H9 (cell line): ENCODE measurements at regions not wholly inside any gene's neighbourhood (a gene's known extent, or its start where the extent isn't known, plus 50 kb on each side); places are given as distances from the start of the nearest gene placed in this dataset.

ENCODE experiments used
- DNase-seq: peaks from one replicate; pipeline ENCODE4 v3.0.0-alpha.2; 2017
- H2AFZ ChIP-seq: one replicate; pipeline ENCODE4 v1.6.1; 2013; ENCODE audit warnings: mild to moderate bottlenecking, low read length, control low read depth, moderate library complexity
- H2AK5ac ChIP-seq: 2 replicates; pipeline ENCODE4 v1.6.1; 2013; ENCODE audit warnings: low read length, control low read depth, mixed read lengths; ENCODE audit not compliant: insufficient read length
- H2BK120ac ChIP-seq: one replicate; pipeline ENCODE4 v1.6.1; 2013; ENCODE audit warnings: low read depth, mild to moderate bottlenecking, low read length, control low read depth, inconsistent platforms; ENCODE audit not compliant: poor library complexity, severe bottlenecking
- H2BK12ac ChIP-seq: 2 replicates; pipeline ENCODE4 v1.6.1; 2013; ENCODE audit warnings: low read length, control low read depth, mixed read lengths, low read depth; ENCODE audit not compliant: insufficient read length
- H2BK15ac ChIP-seq: 2 replicates; pipeline ENCODE4 v1.6.1; 2013; ENCODE audit warnings: low read depth, low read length, control low read depth
- H2BK20ac ChIP-seq: one replicate; pipeline ENCODE4 v1.6.1; 2013; ENCODE audit warnings: low read depth, mild to moderate bottlenecking, low read length, control low read depth, inconsistent platforms; ENCODE audit not compliant: poor library complexity, severe bottlenecking
- H2BK5ac ChIP-seq: 2 replicates; pipeline ENCODE4 v1.6.1; 2013; ENCODE audit warnings: low read length, control low read depth, mixed read lengths; ENCODE audit not compliant: insufficient read length
- H3K14ac ChIP-seq: 2 replicates; pipeline ENCODE4 v1.6.1; 2013; ENCODE audit warnings: low read length, control low read depth; ENCODE audit not compliant: insufficient read depth
- H3K18ac ChIP-seq: 2 replicates; pipeline ENCODE4 v1.6.1; 2013; ENCODE audit warnings: low read depth, mild to moderate bottlenecking, mixed read lengths, low read length, control low read depth; ENCODE audit not compliant: insufficient read length
- H3K23ac ChIP-seq: 2 replicates; pipeline ENCODE4 v1.6.1; 2013; ENCODE audit warnings: low read length, control low read depth, mixed read lengths, low read depth; ENCODE audit not compliant: insufficient read length
- H3K23me2 ChIP-seq: 2 replicates; pipeline ENCODE4 v1.6.1; 2013; ENCODE audit warnings: low read depth, mild to moderate bottlenecking, mixed read lengths, low read length, control low read depth; ENCODE audit not compliant: insufficient read length, poor library complexity, severe bottlenecking
- H3K27ac ChIP-seq: 2 replicates; pipeline ENCODE4 v1.5.1; 2013; ENCODE audit warnings: low read length, control low read depth, mixed read lengths, low read depth; ENCODE audit not compliant: insufficient read length
- H3K27me3 ChIP-seq: 2 replicates; pipeline ENCODE4 v1.6.1; 2013; ENCODE audit warnings: low read length, control low read depth, inconsistent platforms; ENCODE audit not compliant: insufficient read depth
- H3K4ac ChIP-seq: 2 replicates; pipeline ENCODE4 v1.6.1; 2013; ENCODE audit warnings: low read depth, mild to moderate bottlenecking, control low read depth, inconsistent platforms, low read length, moderate library complexity
- H3K4me1 ChIP-seq: 2 replicates; pipeline ENCODE4 v1.6.1; 2013; ENCODE audit warnings: low read length, control low read depth, inconsistent platforms; ENCODE audit not compliant: insufficient read depth
- H3K4me2 ChIP-seq: 2 replicates; pipeline ENCODE4 v1.6.1; 2013; ENCODE audit warnings: low read length, control low read depth, mixed read lengths; ENCODE audit not compliant: insufficient read length, insufficient read depth
- H3K56ac ChIP-seq: 2 replicates; pipeline ENCODE4 v1.6.1; 2013; ENCODE audit warnings: low read depth, mild to moderate bottlenecking, mixed read lengths, low read length, control low read depth; ENCODE audit not compliant: insufficient read length
- H3K79me1 ChIP-seq: 2 replicates; pipeline ENCODE4 v1.6.1; 2013; ENCODE audit warnings: low read depth, mild to moderate bottlenecking, moderate library complexity, low read length, control low read depth, inconsistent platforms; ENCODE audit not compliant: insufficient read depth, poor library complexity, severe bottlenecking
- H3K79me2 ChIP-seq: 2 replicates; pipeline ENCODE4 v1.6.1; 2013; ENCODE audit warnings: low read length, control low read depth, inconsistent platforms; ENCODE audit not compliant: insufficient read depth
- H3K9ac ChIP-seq: 2 replicates; pipeline ENCODE4 v1.6.1; 2013; ENCODE audit warnings: low read length, control low read depth, mixed read lengths; ENCODE audit not compliant: insufficient read length; ENCODE audit errors: extremely low read depth
- H3K9me3 ChIP-seq: one replicate; pipeline ENCODE4 v1.6.1; 2013; ENCODE audit warnings: low read depth, low read length, inconsistent platforms; ENCODE audit not compliant: control insufficient read depth
- H3T11ph ChIP-seq: one replicate; pipeline ENCODE4 v1.6.1; 2013; ENCODE audit warnings: mild to moderate bottlenecking, low read length, control low read depth, inconsistent platforms
- H4K20me1 ChIP-seq: one replicate; pipeline ENCODE4 v1.6.1; 2013; ENCODE audit not compliant: control insufficient read depth, insufficient read length, insufficient read depth
- H4K5ac ChIP-seq: 2 replicates; pipeline ENCODE4 v1.6.1; 2013; ENCODE audit warnings: low read depth, mild to moderate bottlenecking, mixed read lengths, low read length, control low read depth; ENCODE audit not compliant: insufficient read length
- H4K8ac ChIP-seq: replicated peaks from 2 replicates; pipeline ENCODE4 v1.6.1; 2013; ENCODE audit warnings: low read length, control low read depth, mixed read lengths, low read depth; ENCODE audit not compliant: insufficient read length
- H4K91ac ChIP-seq: 2 replicates; pipeline ENCODE4 v1.6.1; 2013; ENCODE audit warnings: low read depth, mild to moderate bottlenecking, moderate library complexity, mixed read lengths, low read length, control low read depth; ENCODE audit not compliant: insufficient read length
- H3K27ac Mint-ChIP-seq, 3 experiments: 2 replicates in 2 of 3; 3 replicates in 1 of 3; pipeline ENCODE4 v1.8.0; 2020 to 2021; ENCODE audit warnings: mixed read lengths in 3 of 3, mild to moderate bottlenecking in 1 of 3, moderate library complexity in 1 of 3
- H3K27me3 Mint-ChIP-seq: 2 replicates; pipeline ENCODE4 v1.8.0; 2021; ENCODE audit warnings: low read depth, mild to moderate bottlenecking, moderate library complexity, mixed read lengths
- H3K36me3 Mint-ChIP-seq, 3 experiments: 2 replicates in 2 of 3; 3 replicates in 1 of 3; pipeline ENCODE4 v1.8.0; 2020 to 2021; ENCODE audit warnings: low read depth in 3 of 3, mixed read lengths in 3 of 3; ENCODE audit not compliant: insufficient read depth in 1 of 3
- H3K4me1 Mint-ChIP-seq, 2 experiments: 2 replicates each; pipeline ENCODE4 v1.8.0; 2020; ENCODE audit warnings: mixed read lengths in 2 of 2
- H3K4me3 Mint-ChIP-seq, 2 experiments: 2 replicates in 1 of 2; 3 replicates in 1 of 2; pipeline ENCODE4 v1.8.0; 2020 to 2021; ENCODE audit warnings: mild to moderate bottlenecking in 2 of 2, mixed read lengths in 2 of 2, moderate library complexity in 1 of 2
- H3K9me3 Mint-ChIP-seq, 2 experiments: 2 replicates in 1 of 2; 3 replicates in 1 of 2; pipeline ENCODE4 v1.8.0; 2020; ENCODE audit warnings: mild to moderate bottlenecking in 2 of 2, mixed read lengths in 2 of 2, moderate library complexity in 1 of 2
- TF ChIP-seq, protein P1 (sequence below): fragments of 200-600 bp; sonication (generic); conservative IDR thresholded peaks from 3 replicates; pipeline ENCODE4 v1.8.0; 2021; ENCODE audit warnings: antibody characterized with exemption, mild to moderate bottlenecking

DNA sequence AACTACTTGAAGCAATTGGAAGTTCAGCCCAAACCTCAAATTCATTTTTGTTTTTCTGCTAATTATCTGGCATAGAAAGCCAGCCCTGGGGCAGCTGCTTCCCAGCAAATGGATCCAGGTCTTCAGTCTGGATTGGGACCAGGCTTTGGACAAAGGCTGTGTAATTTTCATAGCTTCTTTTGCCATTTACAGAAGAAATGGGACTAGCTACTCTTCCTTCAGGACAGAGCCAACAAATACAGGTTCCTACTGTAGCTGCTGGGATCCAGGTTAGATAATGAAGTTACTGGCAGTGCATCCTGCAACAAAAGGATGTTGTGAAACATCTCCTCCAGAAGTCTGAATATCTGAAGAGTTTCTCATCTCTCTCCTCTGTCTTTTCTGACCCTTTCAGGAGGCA lies 171.5 kb upstream of the CAMK1G start:
- H3K27ac ChIP-seq: no peak overlapping the region
- H3K18ac ChIP-seq: no peak overlapping the region
- no peak overlapping the region for H2AFZ ChIP-seq
- no peak overlapping the region for H2BK12ac ChIP-seq
- H3K36me3 Mint-ChIP-seq: no peaks in the 10 kb centered on the region; a peak in 2 of 7 replicates
- H2AK5ac ChIP-seq: no peak overlapping the region
- DNase-seq: no peak
- H2BK15ac ChIP-seq: no peak overlapping the region
- no peak overlapping the region for H3K4me3 Mint-ChIP-seq
- no peaks in the 10 kb centered on the region for H4K20me1 ChIP-seq
- H2BK20ac ChIP-seq: no peak overlapping the region
- no peak overlapping the region for H3K9ac ChIP-seq
- no peak overlapping the region for H3K23ac ChIP-seq
- H3K4me2 ChIP-seq: no peak overlapping the region
- no peaks in the 10 kb centered on the region for H3K9me3 Mint-ChIP-seq
- no peak overlapping the region for H3K4ac ChIP-seq
- no peaks in the 10 kb centered on the region for H3K79me2 ChIP-seq
- no peak overlapping the region for H2BK5ac ChIP-seq
- H3K4me1 Mint-ChIP-seq: peaks cover 28 to 35% of the 10 kb centered on the region in 2 experiments
- no peak overlapping the region for H4K8ac ChIP-seq
- TF ChIP-seq, protein P1, sequence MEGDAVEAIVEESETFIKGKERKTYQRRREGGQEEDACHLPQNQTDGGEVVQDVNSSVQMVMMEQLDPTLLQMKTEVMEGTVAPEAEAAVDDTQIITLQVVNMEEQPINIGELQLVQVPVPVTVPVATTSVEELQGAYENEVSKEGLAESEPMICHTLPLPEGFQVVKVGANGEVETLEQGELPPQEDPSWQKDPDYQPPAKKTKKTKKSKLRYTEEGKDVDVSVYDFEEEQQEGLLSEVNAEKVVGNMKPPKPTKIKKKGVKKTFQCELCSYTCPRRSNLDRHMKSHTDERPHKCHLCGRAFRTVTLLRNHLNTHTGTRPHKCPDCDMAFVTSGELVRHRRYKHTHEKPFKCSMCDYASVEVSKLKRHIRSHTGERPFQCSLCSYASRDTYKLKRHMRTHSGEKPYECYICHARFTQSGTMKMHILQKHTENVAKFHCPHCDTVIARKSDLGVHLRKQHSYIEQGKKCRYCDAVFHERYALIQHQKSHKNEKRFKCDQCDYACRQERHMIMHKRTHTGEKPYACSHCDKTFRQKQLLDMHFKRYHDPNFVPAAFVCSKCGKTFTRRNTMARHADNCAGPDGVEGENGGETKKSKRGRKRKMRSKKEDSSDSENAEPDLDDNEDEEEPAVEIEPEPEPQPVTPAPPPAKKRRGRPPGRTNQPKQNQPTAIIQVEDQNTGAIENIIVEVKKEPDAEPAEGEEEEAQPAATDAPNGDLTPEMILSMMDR: no peak
- no peak overlapping the region for H4K5ac ChIP-seq
- no peak overlapping the region for H3T11ph ChIP-seq
- H3K27ac Mint-ChIP-seq: no peak overlapping the region
- H3K14ac ChIP-seq: no peak overlapping the region
- H3K23me2 ChIP-seq: no peaks in the 10 kb centered on the region
- no peaks in the 10 kb centered on the region for H3K9me3 ChIP-seq
- H3K56ac ChIP-seq: no peak overlapping the region
- no peak overlapping the region for H4K91ac ChIP-seq
- peaks cover 23% of the 10 kb centered on the region; the same call in 1 of the 2 replicates for H3K27me3 ChIP-seq
- no peak overlapping the region for H2BK120ac ChIP-seq
- H3K4me1 ChIP-seq: peaks cover 5% of the 10 kb centered on the region
- H3K79me1 ChIP-seq: no peaks in the 10 kb centered on the region
- peaks cover 43% of the 10 kb centered on the region for H3K27me3 Mint-ChIP-seq
